ENCODE measurements at regions not wholly inside any gene's neighbourhood (a gene's known extent, or its start where the extent isn't known, plus 50 kb on each side); places are given as distances from the start of the nearest gene placed in this dataset.

GRCh38 chr3:3340965-3341895 lies 161.7 kb upstream of the CRBN start:
- H3K9me3 ChIP-seq (ENCODE audit: insufficient read depth, low read length), result no peaks in the 10 kb centered on the region
- no peak overlapping the region for H3K9ac ChIP-seq (ENCODE audit: insufficient read length, low read depth)
- no peaks in the 10 kb centered on the region for H3K4me1 ChIP-seq (ENCODE audit: insufficient read depth, insufficient read length)
- DNase-seq (ENCODE audit: low read depth, low spot score), result no peak
- H3K4me3 ChIP-seq (ENCODE audit: insufficient read length, low read depth), result no peak overlapping the region
- H3K36me3 ChIP-seq (ENCODE audit: insufficient read depth, insufficient read length, low read length), result no peaks in the 10 kb centered on the region
- TF ChIP-seq SUZ12 (IDR thresholded peaks at IDR 0.05; ENCODE audit: extremely low read depth, insufficient read depth, insufficient read length), result no peak
- TF ChIP-seq YY1 (IDR thresholded peaks at IDR 0.05; ENCODE audit: insufficient read depth, insufficient read length), result no peak
- TF ChIP-seq ZNF274 (IDR thresholded peaks at IDR 0.05; ENCODE audit: low read depth, low read length), result no peak
- no peaks in the 10 kb centered on the region for H3K27me3 ChIP-seq (ENCODE audit: insufficient read depth, insufficient read length)

- no peak overlapping the region for H3K4me3 ChIP-seq (ENCODE audit: insufficient read length, low read depth)
- DNase-seq (ENCODE audit: low read depth, low spot score), result no peak
- H3K9me3 ChIP-seq (ENCODE audit: insufficient read depth, low read length), result no peaks in the 10 kb centered on the region
- no peaks in the 10 kb centered on the region for H3K36me3 ChIP-seq (ENCODE audit: insufficient read depth, insufficient read length, low read length)
- H3K4me1 ChIP-seq (ENCODE audit: insufficient read depth, insufficient read length), result no peaks in the 10 kb centered on the region
- no peak overlapping the region for H3K9ac ChIP-seq (ENCODE audit: insufficient read length, low read depth)
- no peaks in the 10 kb centered on the region for H3K27me3 ChIP-seq (ENCODE audit: insufficient read depth, insufficient read length)
- TF ChIP-seq YY1 (IDR thresholded peaks at IDR 0.05; ENCODE audit: insufficient read depth, insufficient read length) (no peak), SUZ12 (IDR thresholded peaks at IDR 0.05; ENCODE audit: extremely low read depth, insufficient read depth, insufficient read length) (no peak), ZNF274 (IDR thresholded peaks at IDR 0.05; ENCODE audit: low read depth, low read length) (no peak)
Observed at GRCh38 chr3:3340526-3340925, 161.0 kb upstream of the CRBN start.

GRCh38 chr3:3335903-3336302 lies 156.4 kb upstream of the CRBN start:
- Histone ChIP-seq H3K4me3 (ENCODE audit: insufficient read length, low read depth) (no peak overlapping the region), H3K9me3 (ENCODE audit: insufficient read depth, low read length) (no peaks in the 10 kb centered on the region; the same call in 1 of the 2 replicates), H3K9ac (ENCODE audit: insufficient read length, low read depth) (no peak overlapping the region), H3K36me3 (ENCODE audit: insufficient read depth, insufficient read length, low read length) (no peaks in the 10 kb centered on the region), H3K4me1 (ENCODE audit: insufficient read depth, insufficient read length) (no peaks in the 10 kb centered on the region), H3K27me3 (ENCODE audit: insufficient read depth, insufficient read length) (no peaks in the 10 kb centered on the region)
- no peak for DNase-seq (ENCODE audit: low read depth, low spot score)
- TF ChIP-seq ZNF274 (IDR thresholded peaks at IDR 0.05; ENCODE audit: low read depth, low read length) (no peak), SUZ12 (IDR thresholded peaks at IDR 0.05; ENCODE audit: extremely low read depth, insufficient read depth, insufficient read length) (no peak), YY1 (IDR thresholded peaks at IDR 0.05; ENCODE audit: insufficient read depth, insufficient read length) (no peak)

- Histone ChIP-seq H3K4me3 (ENCODE audit: insufficient read length, low read depth) (no peak overlapping the region), H3K36me3 (ENCODE audit: insufficient read depth, insufficient read length, low read length) (no peaks in the 10 kb centered on the region), H3K4me1 (ENCODE audit: insufficient read depth, insufficient read length) (no peaks in the 10 kb centered on the region), H3K9me3 (ENCODE audit: insufficient read depth, low read length) (no peaks in the 10 kb centered on the region; the same call in 1 of the 2 replicates), H3K27me3 (ENCODE audit: insufficient read depth, insufficient read length) (no peaks in the 10 kb centered on the region), H3K9ac (ENCODE audit: insufficient read length, low read depth) (no peak overlapping the region)
- DNase-seq (ENCODE audit: low read depth, low spot score), result no peak
- TF ChIP-seq ZNF274 (IDR thresholded peaks at IDR 0.05; ENCODE audit: low read depth, low read length) (no peak), YY1 (IDR thresholded peaks at IDR 0.05; ENCODE audit: insufficient read depth, insufficient read length) (no peak), SUZ12 (IDR thresholded peaks at IDR 0.05; ENCODE audit: extremely low read depth, insufficient read depth, insufficient read length) (no peak)
Observed at GRCh38 chr3:3334491-3334890, 155.0 kb upstream of the CRBN start.

GRCh38 chr3:3333571-3333970 lies 154.1 kb upstream of the CRBN start:
- Histone ChIP-seq H3K9me3 (ENCODE audit: insufficient read depth, low read length) (no peaks in the 10 kb centered on the region; the same call in 1 of the 2 replicates), H3K4me1 (ENCODE audit: insufficient read depth, insufficient read length) (no peaks in the 10 kb centered on the region), H3K4me3 (ENCODE audit: insufficient read length, low read depth) (no peak overlapping the region), H3K27me3 (ENCODE audit: insufficient read depth, insufficient read length) (no peaks in the 10 kb centered on the region), H3K36me3 (ENCODE audit: insufficient read depth, insufficient read length, low read length) (no peaks in the 10 kb centered on the region), H3K9ac (ENCODE audit: insufficient read length, low read depth) (no peak overlapping the region)
- TF ChIP-seq YY1 (IDR thresholded peaks at IDR 0.05; ENCODE audit: insufficient read depth, insufficient read length) (no peak), ZNF274 (IDR thresholded peaks at IDR 0.05; ENCODE audit: low read depth, low read length) (no peak)
- DNase-seq (ENCODE audit: low read depth, low spot score), result no peak

- no peak overlapping the region for H3K4me3 ChIP-seq (ENCODE audit: insufficient read length, low read depth)
- no peaks in the 10 kb centered on the region for H3K27me3 ChIP-seq (ENCODE audit: insufficient read depth, insufficient read length)
- no peak for DNase-seq (ENCODE audit: low read depth, low spot score)
- peaks cover 5% of the 10 kb centered on the region; the same call in 1 of the 2 replicates for H3K9me3 ChIP-seq (ENCODE audit: insufficient read depth, low read length)
- H3K9ac ChIP-seq (ENCODE audit: insufficient read length, low read depth), result no peak overlapping the region
- H3K4me1 ChIP-seq (ENCODE audit: insufficient read depth, insufficient read length), result no peaks in the 10 kb centered on the region
- H3K36me3 ChIP-seq (ENCODE audit: insufficient read depth, insufficient read length, low read length), result no peaks in the 10 kb centered on the region
- TF ChIP-seq YY1 (IDR thresholded peaks at IDR 0.05; ENCODE audit: insufficient read depth, insufficient read length), result no peak
- no peak for TF ChIP-seq SUZ12 (IDR thresholded peaks at IDR 0.05; ENCODE audit: extremely low read depth, insufficient read depth, insufficient read length)
- no peak for TF ChIP-seq ZNF274 (IDR thresholded peaks at IDR 0.05; ENCODE audit: low read depth, low read length)
Observed at GRCh38 chr3:3316521-3316920, 137.0 kb upstream of the CRBN start.

GRCh38 chr3:3315846-3316245 lies 136.4 kb upstream of the CRBN start:
- Histone ChIP-seq H3K9ac (ENCODE audit: insufficient read length, low read depth) (no peak overlapping the region), H3K36me3 (ENCODE audit: insufficient read depth, insufficient read length, low read length) (no peaks in the 10 kb centered on the region), H3K27me3 (ENCODE audit: insufficient read depth, insufficient read length) (no peaks in the 10 kb centered on the region)

More at GRCh38 chr3:3315846-3316245, 136.4 kb upstream of the CRBN start:
- Histone ChIP-seq H3K9me3 (ENCODE audit: insufficient read depth, low read length) (peaks cover 5% of the 10 kb centered on the region; the same call in 1 of the 2 replicates), H3K4me1 (ENCODE audit: insufficient read depth, insufficient read length) (no peaks in the 10 kb centered on the region), H3K4me3 (ENCODE audit: insufficient read length, low read depth) (no peak overlapping the region)
- no peak for DNase-seq (ENCODE audit: low read depth, low spot score)
- TF ChIP-seq YY1 (IDR thresholded peaks at IDR 0.05; ENCODE audit: insufficient read depth, insufficient read length) (no peak), SUZ12 (IDR thresholded peaks at IDR 0.05; ENCODE audit: extremely low read depth, insufficient read depth, insufficient read length) (no peak), ZNF274 (IDR thresholded peaks at IDR 0.05; ENCODE audit: low read depth, low read length) (no peak)
